ENCODE measurements at regions not wholly inside any gene's neighbourhood (a gene's known extent, or its start where the extent isn't known, plus 50 kb on each side); places are given as distances from the start of the nearest gene placed in this dataset.
"Not testable (repeated sequence)": the region's sequence is repeated elsewhere in the genome, so short reads cannot be mapped to it uniquely, and the experiment has no call there.

DNA sequence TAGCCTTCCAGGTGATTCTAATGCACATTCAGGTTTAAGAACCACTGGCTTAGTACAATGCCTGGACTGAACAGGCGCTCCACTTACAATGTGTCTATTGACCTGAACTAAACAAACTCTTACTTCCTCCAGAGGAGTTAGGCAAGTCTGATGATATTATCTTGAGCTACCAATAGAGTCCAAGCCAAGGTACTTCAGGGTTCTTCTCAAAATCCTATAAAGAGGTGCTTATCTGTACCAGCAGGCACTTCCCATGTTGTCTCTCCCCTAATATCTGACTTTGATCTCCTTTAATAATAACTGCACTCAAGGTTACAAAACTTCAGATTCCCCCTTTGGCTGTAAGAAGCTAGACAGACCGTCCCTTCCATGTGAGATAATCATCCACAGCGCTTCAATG, 157.0 kb upstream of the SVIL start:
- DNase-seq (ENCODE audit: low spot score), result no peak

DNA sequence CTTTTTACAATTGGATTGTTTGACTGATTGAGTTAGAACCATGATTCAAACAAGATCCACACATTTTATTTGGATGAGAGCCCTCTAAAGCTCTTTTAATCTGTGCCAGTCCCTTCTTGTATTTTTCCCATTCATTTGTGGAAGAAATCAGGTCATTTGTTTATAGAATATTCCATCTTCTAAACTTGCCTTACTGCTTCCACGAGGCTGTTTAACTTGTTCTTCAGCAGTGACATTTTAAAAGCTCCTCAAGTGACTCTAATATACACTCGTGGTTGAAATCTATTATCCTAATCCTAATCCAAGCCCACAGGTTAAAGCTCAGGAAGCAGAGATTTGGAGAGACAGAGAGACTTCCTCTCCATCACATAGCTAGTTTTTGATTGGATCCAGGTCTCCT, 155.4 kb upstream of the SVIL start:
- DNase-seq (ENCODE audit: low spot score), result no peak

GRCh38 chr10:29788113-29788512, 153.3 kb upstream of the SVIL start:
- DNase-seq (ENCODE audit: low spot score), result no peak

GRCh38 chr10:29785701-29786100, 150.9 kb upstream of the SVIL start:
- DNase-seq (ENCODE audit: low spot score), result no peak

DNA sequence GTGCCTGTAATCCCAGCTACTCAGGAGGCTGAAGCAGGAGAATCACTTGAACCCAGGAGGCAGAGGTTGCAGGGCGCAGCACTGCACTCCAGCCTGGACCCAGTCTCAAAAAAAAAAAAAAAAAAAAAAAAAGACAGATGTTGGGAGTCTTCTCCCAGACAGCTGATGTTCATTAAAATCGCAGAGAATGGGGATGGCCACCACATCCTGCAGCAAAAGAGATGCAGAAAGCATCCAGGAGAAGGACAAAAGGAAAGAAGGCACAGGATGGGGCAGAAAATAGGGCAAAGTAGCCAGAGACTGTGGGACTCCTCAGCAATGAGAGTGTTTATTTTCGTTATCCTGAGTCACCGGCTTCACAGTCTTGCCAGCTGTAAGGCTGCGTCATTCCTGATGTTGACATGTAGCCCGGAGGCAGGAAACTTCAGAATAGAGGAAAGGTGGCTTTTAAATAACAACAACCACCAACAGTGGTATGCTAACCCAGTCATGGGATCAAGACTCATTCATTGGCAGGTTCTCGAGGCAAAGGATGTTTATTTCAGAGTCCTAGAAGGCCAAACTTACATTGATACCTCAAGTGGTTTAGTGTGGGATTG, 149.5 kb upstream of the SVIL start:
- no peak for DNase-seq (ENCODE audit: low spot score)

DNA sequence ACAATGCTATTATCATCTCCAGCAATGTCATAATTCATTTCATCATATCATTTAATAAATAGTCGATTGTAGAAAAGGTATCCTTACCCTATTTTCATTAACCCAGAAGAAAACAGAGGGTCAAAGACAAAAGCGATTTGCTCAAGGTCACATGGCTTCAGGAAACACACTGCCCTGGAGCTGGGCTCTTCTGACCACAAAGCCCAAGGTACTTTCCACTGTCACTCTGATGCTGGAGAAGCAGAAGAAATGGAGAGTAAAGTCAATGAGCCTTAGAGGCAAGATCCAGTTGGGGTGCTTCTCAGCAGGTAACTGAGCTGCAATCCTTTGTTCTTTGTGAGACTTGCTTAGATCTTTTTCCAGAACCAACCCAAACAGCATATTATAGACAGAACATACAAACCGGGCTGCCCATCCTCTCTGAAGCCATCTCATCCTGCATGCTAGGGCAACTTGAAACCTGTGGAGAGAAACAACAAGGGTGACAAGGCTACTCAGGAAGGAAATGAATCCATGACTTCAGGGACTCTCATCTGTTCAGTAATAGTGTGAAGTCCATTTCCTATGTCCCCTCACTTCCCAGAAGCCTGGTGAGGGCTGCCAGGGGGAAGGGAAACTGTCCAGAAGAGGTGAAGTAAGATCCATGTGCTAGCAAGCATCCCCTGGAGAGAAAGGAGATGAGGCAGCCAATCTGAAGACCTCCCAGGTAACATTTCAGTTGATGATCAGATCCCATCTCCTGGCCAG, 148.6 kb upstream of the SVIL start:
- DNase-seq (ENCODE audit: low spot score), result no peak

DNA sequence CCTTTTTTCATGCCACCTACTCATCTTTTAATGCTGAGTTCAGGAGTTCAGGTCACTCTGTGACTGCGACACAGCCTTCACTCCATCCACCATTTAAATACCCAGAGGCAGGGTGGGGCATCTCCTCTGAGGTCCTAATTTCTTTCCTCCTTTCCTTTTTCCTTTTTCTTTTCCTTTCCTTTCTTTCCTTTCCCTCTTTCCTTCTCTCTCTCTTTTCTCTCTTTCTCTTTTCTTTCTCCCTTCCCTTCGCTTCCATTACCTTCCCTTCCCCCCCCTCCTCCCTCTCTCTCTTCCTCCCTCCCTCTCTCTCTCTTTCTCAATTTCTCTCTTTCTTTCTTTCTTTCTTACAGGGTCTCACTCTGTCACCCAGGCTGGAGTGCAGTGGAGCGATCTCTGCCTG, 145.9 kb upstream of the SVIL start:
- DNase-seq (ENCODE audit: low spot score), result no peak

DNA sequence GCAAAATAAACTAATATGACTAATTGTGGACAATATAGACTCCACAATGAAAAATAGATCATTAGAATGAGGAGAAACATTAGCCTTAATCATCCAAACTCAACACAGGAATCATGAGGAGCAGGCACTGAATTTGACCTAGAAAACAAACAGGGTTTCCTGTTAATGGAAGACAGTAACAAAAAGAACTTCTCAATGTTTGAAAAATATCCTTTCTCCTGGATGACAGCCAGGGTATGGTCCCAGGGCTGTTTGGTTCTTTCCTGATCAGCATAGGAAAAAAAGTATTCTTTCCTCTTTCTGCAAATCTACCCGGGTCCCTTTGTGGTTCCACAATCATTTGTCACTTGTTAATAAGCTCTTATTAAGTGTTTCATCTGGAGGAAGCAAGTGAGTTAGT, 145.3 kb upstream of the SVIL start:
- no peak for DNase-seq (ENCODE audit: low spot score)

GRCh38 chr10:29776246-29776645, 141.5 kb upstream of the SVIL start:
- no peak for DNase-seq (ENCODE audit: low spot score)

- DNase-seq (ENCODE audit: low spot score), result no peak
Observed at GRCh38 chr10:29774475-29774874, 139.7 kb upstream of the SVIL start.

GRCh38 chr10:29773675-29774091, 138.9 kb upstream of the SVIL start:
- DNase-seq (ENCODE audit: low spot score), result no peak

GRCh38 chr10:29772403-29772802, 137.6 kb upstream of the SVIL start:
- DNase-seq (ENCODE audit: low spot score), result no peak

- no peak for DNase-seq (ENCODE audit: low spot score)
Observed at GRCh38 chr10:29771376-29771775, 136.6 kb upstream of the SVIL start.

GRCh38 chr10:29769277-29769676, 134.5 kb upstream of the SVIL start:
- DNase-seq (ENCODE audit: low spot score), result not testable (repeated sequence)

DNA sequence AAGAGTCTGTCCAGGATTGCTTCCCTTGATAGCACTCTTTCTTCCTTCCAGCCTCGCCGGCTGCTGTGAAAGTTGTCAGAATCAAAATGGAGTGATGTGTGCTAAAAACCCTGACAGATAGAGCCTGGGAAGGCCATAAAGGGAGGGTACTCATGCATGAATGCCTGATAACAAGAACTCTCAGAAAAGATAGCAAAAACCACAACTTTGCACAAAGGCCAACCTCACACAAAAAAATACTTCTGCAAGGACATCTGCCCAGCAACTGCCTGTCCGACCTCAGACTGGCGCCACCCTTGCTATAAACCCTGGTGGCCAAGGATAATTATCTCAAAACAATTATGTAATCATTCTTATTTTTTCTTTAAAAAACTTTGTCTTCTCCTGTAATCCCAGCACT, 133.2 kb upstream of the SVIL start:
- DNase-seq (ENCODE audit: low spot score), result no peak

GRCh38 chr10:29766753-29767152, 132.0 kb upstream of the SVIL start:
- no peak for DNase-seq (ENCODE audit: low spot score)

GRCh38 chr10:29765330-29765729, 130.6 kb upstream of the SVIL start:
- DNase-seq (ENCODE audit: low spot score), result no peak

DNA sequence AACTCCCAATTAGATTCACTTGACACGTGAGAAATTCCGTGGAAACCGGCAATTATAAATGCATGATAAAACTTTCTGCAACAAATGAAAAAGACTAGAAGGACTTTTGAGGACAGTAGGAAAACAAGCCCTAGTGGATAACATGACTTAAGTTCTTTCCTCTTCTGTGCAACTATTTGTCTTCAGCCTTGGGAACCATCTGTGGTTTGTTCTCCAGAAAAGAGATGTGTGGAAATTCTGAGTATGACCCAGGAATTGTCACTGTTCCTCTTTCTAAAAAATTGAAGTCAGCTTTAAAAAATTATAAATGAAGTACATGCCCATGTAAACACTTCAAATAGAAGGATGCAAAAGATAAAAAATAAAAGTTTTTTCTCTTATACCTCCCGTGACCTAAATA, 128.6 kb upstream of the SVIL start:
- DNase-seq (ENCODE audit: low spot score), result no peak

- no peak for DNase-seq (ENCODE audit: low spot score)
Observed at GRCh38 chr10:29761916-29762315, 127.1 kb upstream of the SVIL start.

DNA sequence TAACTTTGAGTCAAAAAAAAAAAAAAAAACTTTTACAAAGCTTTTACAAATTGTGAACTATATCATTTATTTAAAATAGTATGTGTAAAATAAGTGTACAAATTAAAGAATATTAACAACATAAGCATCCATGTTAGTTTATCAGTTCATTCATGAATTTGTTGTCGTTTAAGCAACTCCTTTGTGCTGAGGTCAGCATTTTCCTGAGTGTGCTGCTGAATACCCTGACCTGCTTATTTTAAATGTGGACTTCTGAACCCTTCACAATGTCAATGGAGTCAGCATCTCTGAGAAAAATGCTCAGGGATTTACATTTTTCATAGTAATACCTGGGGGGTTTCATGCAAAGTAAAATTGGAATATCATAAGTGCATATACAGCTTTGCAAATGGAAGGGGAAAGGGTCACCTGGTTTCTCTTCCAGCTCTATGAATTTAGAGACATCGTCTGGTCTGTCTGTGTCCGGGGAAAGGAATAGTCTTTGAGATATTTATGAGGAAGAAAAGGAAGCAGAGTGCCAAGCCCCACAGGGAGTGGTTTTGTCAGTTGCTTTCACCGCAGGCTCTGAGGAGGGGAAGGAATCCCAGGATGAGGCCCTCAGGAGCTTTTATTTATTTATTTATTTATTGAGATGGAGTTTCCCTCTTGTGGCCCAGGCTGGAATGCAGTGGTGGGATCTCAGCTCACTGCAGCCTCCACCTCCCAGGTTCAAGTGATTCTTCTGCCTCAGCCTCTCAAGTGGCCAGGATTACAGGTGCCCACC, 125.5 kb upstream of the SVIL start:
- no peak for DNase-seq (ENCODE audit: low spot score)

DNA sequence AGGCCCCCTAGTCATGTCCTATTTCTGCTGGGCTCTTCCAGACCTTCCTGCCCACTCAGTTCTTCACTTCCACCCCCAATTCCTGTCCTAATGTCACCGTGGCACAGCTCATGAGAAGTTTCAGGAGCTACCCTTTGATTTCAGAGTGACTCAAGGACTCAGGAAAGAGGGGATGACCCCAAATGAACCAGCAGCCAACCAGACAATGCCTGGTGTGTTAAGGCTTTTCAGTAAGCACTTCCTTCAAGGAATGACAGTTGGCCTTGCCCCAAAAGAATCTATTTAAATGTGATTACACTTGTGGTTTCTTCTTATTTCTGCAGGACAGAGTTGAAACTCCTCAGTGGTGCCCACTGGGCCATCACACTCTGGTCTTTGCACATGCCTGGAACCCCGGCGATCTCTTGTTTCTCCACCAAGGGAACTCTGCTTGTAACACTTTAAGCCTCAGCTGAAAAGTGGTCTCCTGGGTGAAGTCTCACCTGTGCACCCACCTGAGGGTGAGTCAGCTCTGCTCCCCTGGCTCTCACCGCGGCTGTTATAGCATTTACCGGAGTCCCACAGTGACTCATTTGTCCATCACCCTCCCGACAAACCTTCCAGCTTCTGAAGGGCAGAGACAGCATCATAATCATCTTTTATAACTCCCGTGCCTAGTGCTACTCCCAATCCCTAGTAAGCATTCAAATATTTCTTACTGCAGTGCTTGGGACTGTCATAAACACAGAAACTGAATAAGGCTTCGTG, 123.0 kb upstream of the SVIL start:
- no peak for DNase-seq (ENCODE audit: low spot score)

DNA sequence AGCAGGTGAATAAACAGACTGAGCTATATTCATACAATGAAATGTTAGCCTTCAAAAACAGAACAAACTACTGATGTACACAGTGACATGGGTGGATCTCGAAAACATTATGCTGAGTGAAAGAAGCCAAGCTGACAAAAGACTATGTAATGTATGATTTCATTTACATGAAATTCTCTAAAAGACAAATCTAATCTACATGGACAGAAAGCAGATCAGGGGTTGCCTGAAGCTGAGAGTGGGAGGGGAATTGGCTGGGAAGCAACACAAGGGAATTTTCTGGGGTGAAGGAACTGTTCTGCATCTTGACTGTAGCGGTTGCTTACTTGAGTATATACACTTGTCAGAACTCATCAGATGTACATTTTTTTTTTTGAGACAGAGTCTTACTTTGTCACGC, 121.7 kb upstream of the SVIL start:
- DNase-seq (ENCODE audit: low spot score), result no peak

GRCh38 chr10:29753283-29753682, 118.5 kb upstream of the SVIL start:
- no peak for DNase-seq (ENCODE audit: low spot score)
